ENCODE measurements at regions not wholly inside any gene's neighbourhood (a gene's known extent, or its start where the extent isn't known, plus 50 kb on each side); places are given as distances from the start of the nearest gene placed in this dataset.
A peak's percentile ranks its signal among the peaks of the same experiment; 100 is the strongest.

DNA sequence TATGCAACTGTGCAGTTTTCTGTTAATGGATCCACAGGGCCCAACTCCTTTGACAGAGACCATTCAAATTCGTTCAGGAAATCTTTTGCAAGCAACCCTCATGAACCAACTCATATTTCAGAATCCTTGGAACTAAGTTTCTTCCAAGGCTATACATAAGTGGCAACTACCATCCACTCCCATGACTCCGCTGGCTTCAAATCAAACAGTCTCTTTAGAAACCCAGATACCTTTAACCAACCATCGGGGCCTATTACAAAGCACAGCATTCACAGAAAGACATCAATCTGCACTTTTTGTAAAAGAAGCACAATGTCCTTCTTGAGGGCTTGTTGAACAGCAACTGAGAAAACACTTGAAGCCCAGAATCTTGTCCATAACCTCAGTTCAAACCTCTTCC, 526.9 kb downstream of the DTWD2 start (continued):
- TF ChIP-seq ZNF462 (CRISPR knock-in tag; IDR thresholded peaks at IDR 0.05), result no peak
- no peak for TF ChIP-seq ZNF331 (CRISPR knock-in tag; IDR thresholded peaks at IDR 0.05; ENCODE audit: low read depth)
- no peak for TF ChIP-seq EZH2 (IDR thresholded peaks at IDR 0.05; ENCODE audit: low read depth, unreplicated experiment)

- H3K4me3 Mint-ChIP-seq, result no peak overlapping the region
- no peaks in the 10 kb centered on the region for H3K27me3 ChIP-seq (ENCODE audit: insufficient read depth)
- H4K20me1 ChIP-seq (replicated peaks; ENCODE audit: insufficient read depth), result no peaks in the 10 kb centered on the region
- H3K27ac ChIP-seq (ENCODE audit: low read depth), result no peak overlapping the region
- no peaks in the 10 kb centered on the region for H3K4me1 ChIP-seq (ENCODE audit: insufficient read depth)
- no peak overlapping the region for H3K27ac Mint-ChIP-seq
- peaks cover 4% of the 10 kb centered on the region; the same call in 1 of the 2 replicates for H3K9me2 ChIP-seq (ENCODE audit: insufficient read depth)
- H3K4me3 ChIP-seq, result no peak overlapping the region
- no peak overlapping the region for H3K4me2 ChIP-seq
- H3F3A ChIP-seq (replicated peaks; ENCODE audit: low read depth), result no peaks in the 10 kb centered on the region
- no peak for DNase-seq (ENCODE audit: low spot score)
- H2AFZ ChIP-seq, result 0 out of 2 replicates have a peak overlapping the region, but pooled peaks have one; percentile 54
- no peaks in the 10 kb centered on the region for H3K27me3 Mint-ChIP-seq (ENCODE audit: insufficient read depth, low read depth, poor library complexity)
- no peaks in the 10 kb centered on the region for H3K36me3 ChIP-seq (ENCODE audit: insufficient read depth)
- H3K36me3 Mint-ChIP-seq (ENCODE audit: low read depth), result no peaks in the 10 kb centered on the region
- peaks cover 4% of the 10 kb centered on the region; the same call in 2 of the 3 replicates for H3K4me1 Mint-ChIP-seq
- H3K9me3 Mint-ChIP-seq, result no peaks in the 10 kb centered on the region
- no peaks in the 10 kb centered on the region for H3K79me2 ChIP-seq (replicated peaks; ENCODE audit: insufficient read depth)
- ATAC-seq, result no peak
- no peak for TF ChIP-seq STAT1 (IDR thresholded peaks at IDR 0.05; ENCODE audit: unreplicated experiment)
- no peak for TF ChIP-seq EZH2phosphoT487 (IDR thresholded peaks at IDR 0.05; ENCODE audit: unreplicated experiment)
- no peak for TF ChIP-seq EZH2 (IDR thresholded peaks at IDR 0.05; ENCODE audit: low read depth, unreplicated experiment)
- no peak for TF ChIP-seq NANOG (IDR thresholded peaks at IDR 0.05; ENCODE audit: borderline replicate concordance)
- no peak for TF ChIP-seq ZNF462 (CRISPR knock-in tag; IDR thresholded peaks at IDR 0.05)
- no peak for TF ChIP-seq ZNF114 (CRISPR knock-in tag; IDR thresholded peaks at IDR 0.05)
- TF ChIP-seq, protein P1, sequence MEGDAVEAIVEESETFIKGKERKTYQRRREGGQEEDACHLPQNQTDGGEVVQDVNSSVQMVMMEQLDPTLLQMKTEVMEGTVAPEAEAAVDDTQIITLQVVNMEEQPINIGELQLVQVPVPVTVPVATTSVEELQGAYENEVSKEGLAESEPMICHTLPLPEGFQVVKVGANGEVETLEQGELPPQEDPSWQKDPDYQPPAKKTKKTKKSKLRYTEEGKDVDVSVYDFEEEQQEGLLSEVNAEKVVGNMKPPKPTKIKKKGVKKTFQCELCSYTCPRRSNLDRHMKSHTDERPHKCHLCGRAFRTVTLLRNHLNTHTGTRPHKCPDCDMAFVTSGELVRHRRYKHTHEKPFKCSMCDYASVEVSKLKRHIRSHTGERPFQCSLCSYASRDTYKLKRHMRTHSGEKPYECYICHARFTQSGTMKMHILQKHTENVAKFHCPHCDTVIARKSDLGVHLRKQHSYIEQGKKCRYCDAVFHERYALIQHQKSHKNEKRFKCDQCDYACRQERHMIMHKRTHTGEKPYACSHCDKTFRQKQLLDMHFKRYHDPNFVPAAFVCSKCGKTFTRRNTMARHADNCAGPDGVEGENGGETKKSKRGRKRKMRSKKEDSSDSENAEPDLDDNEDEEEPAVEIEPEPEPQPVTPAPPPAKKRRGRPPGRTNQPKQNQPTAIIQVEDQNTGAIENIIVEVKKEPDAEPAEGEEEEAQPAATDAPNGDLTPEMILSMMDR (conservative IDR thresholded peaks at IDR 0.05; ENCODE audit: low read depth in 2 of 2), result no peak
Observed at GRCh38 chr5:118459490-118459889, 528.9 kb downstream of the DTWD2 start.

Measured in GM23338 (cell line).